ENCODE measurements at regions not wholly inside any gene's neighbourhood (a gene's known extent, or its start where the extent isn't known, plus 50 kb on each side); places are given as distances from the start of the nearest gene placed in this dataset.

GRCh38 chr2:239685556-239685955 lies 284.7 kb upstream of the HDAC4 start:
- no peaks in the 10 kb centered on the region for H3K9me2 ChIP-seq (ENCODE audit: insufficient read depth)
- H3K4me3 ChIP-seq = no peak overlapping the region
- H3K27ac ChIP-seq (ENCODE audit: low read depth) = no peak overlapping the region
- DNase-seq (ENCODE audit: low spot score) = no peak
- H2AFZ ChIP-seq = no peak overlapping the region
- Mint-ChIP-seq H3K27me3 (ENCODE audit: insufficient read depth, low read depth, poor library complexity) (peaks cover 3% of the 10 kb centered on the region), H3K36me3 (ENCODE audit: low read depth) (no peaks in the 10 kb centered on the region), H3K4me3 (no peak overlapping the region), H3K4me1 (peaks cover 9% of the 10 kb centered on the region; the same call in 1 of the 3 replicates), H3K27ac (no peak overlapping the region), H3K9me3 (no peaks in the 10 kb centered on the region; the same call in 2 of the 3 replicates)
- H3K79me2 ChIP-seq (replicated peaks; ENCODE audit: insufficient read depth) = no peaks in the 10 kb centered on the region
- H3K36me3 ChIP-seq (ENCODE audit: insufficient read depth) = no peaks in the 10 kb centered on the region
- TF ChIP-seq, protein P1, sequence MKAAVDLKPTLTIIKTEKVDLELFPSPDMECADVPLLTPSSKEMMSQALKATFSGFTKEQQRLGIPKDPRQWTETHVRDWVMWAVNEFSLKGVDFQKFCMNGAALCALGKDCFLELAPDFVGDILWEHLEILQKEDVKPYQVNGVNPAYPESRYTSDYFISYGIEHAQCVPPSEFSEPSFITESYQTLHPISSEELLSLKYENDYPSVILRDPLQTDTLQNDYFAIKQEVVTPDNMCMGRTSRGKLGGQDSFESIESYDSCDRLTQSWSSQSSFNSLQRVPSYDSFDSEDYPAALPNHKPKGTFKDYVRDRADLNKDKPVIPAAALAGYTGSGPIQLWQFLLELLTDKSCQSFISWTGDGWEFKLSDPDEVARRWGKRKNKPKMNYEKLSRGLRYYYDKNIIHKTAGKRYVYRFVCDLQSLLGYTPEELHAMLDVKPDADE (IDR thresholded peaks at IDR 0.05) = no peak
- TF ChIP-seq CREB1 (CRISPR knock-in tag; IDR thresholded peaks at IDR 0.05; ENCODE audit: low read depth) = no peak
- TF ChIP-seq ZNF331 (CRISPR knock-in tag; IDR thresholded peaks at IDR 0.05; ENCODE audit: low read depth) = no peak
- no peak for TF ChIP-seq STAT1 (IDR thresholded peaks at IDR 0.05; ENCODE audit: unreplicated experiment)
- no peak for TF ChIP-seq JUNB (IDR thresholded peaks at IDR 0.05; ENCODE audit: unreplicated experiment)
- TF ChIP-seq POLR2AphosphoS5 (IDR thresholded peaks at IDR 0.05; ENCODE audit: low read depth) = no peak
- TF ChIP-seq, protein P2, sequence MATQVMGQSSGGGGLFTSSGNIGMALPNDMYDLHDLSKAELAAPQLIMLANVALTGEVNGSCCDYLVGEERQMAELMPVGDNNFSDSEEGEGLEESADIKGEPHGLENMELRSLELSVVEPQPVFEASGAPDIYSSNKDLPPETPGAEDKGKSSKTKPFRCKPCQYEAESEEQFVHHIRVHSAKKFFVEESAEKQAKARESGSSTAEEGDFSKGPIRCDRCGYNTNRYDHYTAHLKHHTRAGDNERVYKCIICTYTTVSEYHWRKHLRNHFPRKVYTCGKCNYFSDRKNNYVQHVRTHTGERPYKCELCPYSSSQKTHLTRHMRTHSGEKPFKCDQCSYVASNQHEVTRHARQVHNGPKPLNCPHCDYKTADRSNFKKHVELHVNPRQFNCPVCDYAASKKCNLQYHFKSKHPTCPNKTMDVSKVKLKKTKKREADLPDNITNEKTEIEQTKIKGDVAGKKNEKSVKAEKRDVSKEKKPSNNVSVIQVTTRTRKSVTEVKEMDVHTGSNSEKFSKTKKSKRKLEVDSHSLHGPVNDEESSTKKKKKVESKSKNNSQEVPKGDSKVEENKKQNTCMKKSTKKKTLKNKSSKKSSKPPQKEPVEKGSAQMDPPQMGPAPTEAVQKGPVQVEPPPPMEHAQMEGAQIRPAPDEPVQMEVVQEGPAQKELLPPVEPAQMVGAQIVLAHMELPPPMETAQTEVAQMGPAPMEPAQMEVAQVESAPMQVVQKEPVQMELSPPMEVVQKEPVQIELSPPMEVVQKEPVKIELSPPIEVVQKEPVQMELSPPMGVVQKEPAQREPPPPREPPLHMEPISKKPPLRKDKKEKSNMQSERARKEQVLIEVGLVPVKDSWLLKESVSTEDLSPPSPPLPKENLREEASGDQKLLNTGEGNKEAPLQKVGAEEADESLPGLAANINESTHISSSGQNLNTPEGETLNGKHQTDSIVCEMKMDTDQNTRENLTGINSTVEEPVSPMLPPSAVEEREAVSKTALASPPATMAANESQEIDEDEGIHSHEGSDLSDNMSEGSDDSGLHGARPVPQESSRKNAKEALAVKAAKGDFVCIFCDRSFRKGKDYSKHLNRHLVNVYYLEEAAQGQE (IDR thresholded peaks at IDR 0.05; ENCODE audit: unreplicated experiment) = no peak
- no peak for TF ChIP-seq NANOG (IDR thresholded peaks at IDR 0.05; ENCODE audit: borderline replicate concordance)
- no peak for TF ChIP-seq CTCF (conservative IDR thresholded peaks at IDR 0.05; ENCODE audit: low read depth in 2 of 2)
- TF ChIP-seq, protein P3, sequence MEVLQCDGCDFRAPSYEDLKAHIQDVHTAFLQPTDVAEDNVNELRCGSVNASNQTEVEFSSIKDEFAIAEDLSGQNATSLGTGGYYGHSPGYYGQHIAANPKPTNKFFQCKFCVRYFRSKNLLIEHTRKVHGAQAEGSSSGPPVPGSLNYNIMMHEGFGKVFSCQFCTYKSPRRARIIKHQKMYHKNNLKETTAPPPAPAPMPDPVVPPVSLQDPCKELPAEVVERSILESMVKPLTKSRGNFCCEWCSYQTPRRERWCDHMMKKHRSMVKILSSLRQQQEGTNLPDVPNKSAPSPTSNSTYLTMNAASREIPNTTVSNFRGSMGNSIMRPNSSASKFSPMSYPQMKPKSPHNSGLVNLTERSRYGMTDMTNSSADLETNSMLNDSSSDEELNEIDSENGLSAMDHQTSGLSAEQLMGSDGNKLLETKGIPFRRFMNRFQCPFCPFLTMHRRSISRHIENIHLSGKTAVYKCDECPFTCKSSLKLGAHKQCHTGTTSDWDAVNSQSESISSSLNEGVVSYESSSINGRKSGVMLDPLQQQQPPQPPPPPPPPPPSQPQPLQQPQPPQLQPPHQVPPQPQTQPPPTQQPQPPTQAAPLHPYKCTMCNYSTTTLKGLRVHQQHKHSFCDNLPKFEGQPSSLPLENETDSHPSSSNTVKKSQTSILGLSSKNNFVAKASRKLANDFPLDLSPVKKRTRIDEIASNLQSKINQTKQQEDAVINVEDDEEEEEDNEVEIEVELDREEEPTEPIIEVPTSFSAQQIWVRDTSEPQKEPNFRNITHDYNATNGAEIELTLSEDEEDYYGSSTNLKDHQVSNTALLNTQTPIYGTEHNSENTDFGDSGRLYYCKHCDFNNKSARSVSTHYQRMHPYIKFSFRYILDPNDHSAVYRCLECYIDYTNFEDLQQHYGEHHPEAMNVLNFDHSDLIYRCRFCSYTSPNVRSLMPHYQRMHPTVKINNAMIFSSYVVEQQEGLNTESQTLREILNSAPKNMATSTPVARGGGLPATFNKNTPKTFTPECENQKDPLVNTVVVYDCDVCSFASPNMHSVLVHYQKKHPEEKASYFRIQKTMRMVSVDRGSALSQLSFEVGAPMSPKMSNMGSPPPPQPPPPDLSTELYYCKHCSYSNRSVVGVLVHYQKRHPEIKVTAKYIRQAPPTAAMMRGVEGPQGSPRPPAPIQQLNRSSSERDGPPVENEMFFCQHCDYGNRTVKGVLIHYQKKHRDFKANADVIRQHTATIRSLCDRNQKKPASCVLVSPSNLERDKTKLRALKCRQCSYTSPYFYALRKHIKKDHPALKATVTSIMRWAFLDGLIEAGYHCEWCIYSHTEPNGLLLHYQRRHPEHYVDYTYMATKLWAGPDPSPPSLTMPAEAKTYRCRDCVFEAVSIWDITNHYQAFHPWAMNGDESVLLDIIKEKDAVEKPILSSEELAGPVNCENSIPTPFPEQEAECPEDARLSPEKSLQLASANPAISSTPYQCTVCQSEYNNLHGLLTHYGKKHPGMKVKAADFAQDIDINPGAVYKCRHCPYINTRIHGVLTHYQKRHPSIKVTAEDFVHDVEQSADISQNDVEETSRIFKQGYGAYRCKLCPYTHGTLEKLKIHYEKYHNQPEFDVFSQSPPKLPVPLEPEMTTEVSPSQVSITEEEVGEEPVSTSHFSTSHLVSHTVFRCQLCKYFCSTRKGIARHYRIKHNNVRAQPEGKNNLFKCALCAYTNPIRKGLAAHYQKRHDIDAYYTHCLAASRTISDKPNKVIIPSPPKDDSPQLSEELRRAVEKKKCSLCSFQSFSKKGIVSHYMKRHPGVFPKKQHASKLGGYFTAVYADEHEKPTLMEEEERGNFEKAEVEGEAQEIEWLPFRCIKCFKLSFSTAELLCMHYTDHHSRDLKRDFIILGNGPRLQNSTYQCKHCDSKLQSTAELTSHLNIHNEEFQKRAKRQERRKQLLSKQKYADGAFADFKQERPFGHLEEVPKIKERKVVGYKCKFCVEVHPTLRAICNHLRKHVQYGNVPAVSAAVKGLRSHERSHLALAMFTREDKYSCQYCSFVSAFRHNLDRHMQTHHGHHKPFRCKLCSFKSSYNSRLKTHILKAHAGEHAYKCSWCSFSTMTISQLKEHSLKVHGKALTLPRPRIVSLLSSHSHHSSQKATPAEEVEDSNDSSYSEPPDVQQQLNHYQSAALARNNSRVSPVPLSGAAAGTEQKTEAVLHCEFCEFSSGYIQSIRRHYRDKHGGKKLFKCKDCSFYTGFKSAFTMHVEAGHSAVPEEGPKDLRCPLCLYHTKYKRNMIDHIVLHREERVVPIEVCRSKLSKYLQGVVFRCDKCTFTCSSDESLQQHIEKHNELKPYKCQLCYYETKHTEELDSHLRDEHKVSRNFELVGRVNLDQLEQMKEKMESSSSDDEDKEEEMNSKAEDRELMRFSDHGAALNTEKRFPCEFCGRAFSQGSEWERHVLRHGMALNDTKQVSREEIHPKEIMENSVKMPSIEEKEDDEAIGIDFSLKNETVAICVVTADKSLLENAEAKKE (CRISPR knock-in tag; IDR thresholded peaks at IDR 0.05) = no peak
- H3F3A ChIP-seq (replicated peaks; ENCODE audit: low read depth) = no peaks in the 10 kb centered on the region
- H3K4me2 ChIP-seq = no peak overlapping the region
- no peaks in the 10 kb centered on the region for H3K4me1 ChIP-seq (ENCODE audit: insufficient read depth)
- no peaks in the 10 kb centered on the region for H3K27me3 ChIP-seq (ENCODE audit: insufficient read depth)
- H4K20me1 ChIP-seq (replicated peaks; ENCODE audit: insufficient read depth) = no peaks in the 10 kb centered on the region
- no peak for ATAC-seq
